AG04450 (cell line): ENCODE measurements at regions not wholly inside any gene's neighbourhood (a gene's known extent, or its start where the extent isn't known, plus 50 kb on each side); places are given as distances from the start of the nearest gene placed in this dataset.

Experiments
- CTCF ChIA-PET: fragments of 300-600, 350-600 bp; formaldehyde crosslinking; extraction: SDS; loops from one replicate; lab custom pipeline; 2022; ENCODE audit warnings: antibody characterized with exemption, inconsistent platforms; lab: Charles Lee
- POLR2A ChIA-PET: fragments of 350-600 bp; formaldehyde crosslinking; extraction: SDS; loops from one replicate; lab custom pipeline; 2021; ENCODE audit warnings: antibody characterized with exemption, inconsistent platforms; lab: Yijun Ruan, JAX
- DNase-seq: peaks from one replicate; pipeline ENCODE4 v3.0.0-alpha.2; 2011; ENCODE audit warnings: low read depth, low spot score
- H3K27ac ChIP-seq: one replicate; pipeline ENCODE4 v1.5.1; 2012; ENCODE audit warnings: low read depth, low read length, control low read depth
- H3K27me3 ChIP-seq: one replicate; pipeline ENCODE4 v1.6.0; 2012; ENCODE audit warnings: low read length; ENCODE audit not compliant: control insufficient read depth, insufficient read depth
- H3K4me3 ChIP-seq: 2 replicates; pipeline ENCODE4 v1.5.1; 2011; ENCODE audit warnings: mild to moderate bottlenecking, low read depth, low read length, control low read depth
- H3K9me3 ChIP-seq: 2 replicates; pipeline ENCODE4 v1.5.1; 2012; ENCODE audit warnings: low read length; ENCODE audit not compliant: control insufficient read depth, insufficient read depth
- CTCF ChIP-seq: IDR thresholded peaks from 2 replicates; pipeline ENCODE4 v1.5.1; 2011; ENCODE audit warnings: low read depth, low read length, control low read depth, inconsistent platforms

- H3K27me3 ChIP-seq = no peaks in the 10 kb centered on the region
- no peak for TF ChIP-seq CTCF
- CTCF ChIA-PET = interaction anchor here (0.6 kb wide), 1 partner anchor 427 kb away, joined by 3 read pairs; no protein-coding TSS in a partner anchor
- POLR2A ChIA-PET = no interaction called here
- no peak for DNase-seq
- H3K9me3 ChIP-seq = peaks cover 3% of the 10 kb centered on the region; the same call in 1 of the 2 replicates
- no peak overlapping the region for H3K27ac ChIP-seq
- H3K4me3 ChIP-seq = no peak overlapping the region
Measured at GRCh38 chr13:76293751-76294150, 592.5 kb downstream of the KCTD12 start.

GRCh38 chr13:76293346-76293745 lies 592.9 kb downstream of the KCTD12 start:
- H3K27ac ChIP-seq = no peak overlapping the region
- ChIA-PET POLR2A (no interaction called here), CTCF (interaction anchor here (0.6 kb wide), 1 partner anchor 427 kb away, joined by 3 read pairs; no protein-coding TSS in a partner anchor)
- peak; percentile 7 for DNase-seq
- H3K9me3 ChIP-seq = peaks cover 3% of the 10 kb centered on the region; the same call in 1 of the 2 replicates
- no peaks in the 10 kb centered on the region for H3K27me3 ChIP-seq
- no peak for TF ChIP-seq CTCF
- no peak overlapping the region for H3K4me3 ChIP-seq

GRCh38 chr13:76292726-76293125 lies 593.5 kb downstream of the KCTD12 start:
- no peak for TF ChIP-seq CTCF
- Histone ChIP-seq H3K27me3 (no peaks in the 10 kb centered on the region), H3K4me3 (no peak overlapping the region), H3K9me3 (peaks cover 3% of the 10 kb centered on the region; the same call in 1 of the 2 replicates), H3K27ac (no peak overlapping the region)
- DNase-seq = no peak
- CTCF ChIA-PET = no interaction called here
- POLR2A ChIA-PET = no interaction called here

GRCh38 chr13:76292031-76292430 lies 594.2 kb downstream of the KCTD12 start:
- Histone ChIP-seq H3K4me3 (no peak overlapping the region), H3K9me3 (peaks cover 3% of the 10 kb centered on the region; the same call in 1 of the 2 replicates), H3K27ac (no peak overlapping the region), H3K27me3 (no peaks in the 10 kb centered on the region)
- no peak for DNase-seq
- TF ChIP-seq CTCF = no peak
- ChIA-PET CTCF (no interaction called here), POLR2A (no interaction called here)

GRCh38 chr13:76289558-76289957 lies 596.6 kb downstream of the KCTD12 start:
- DNase-seq = no peak
- TF ChIP-seq CTCF = no peak
- H3K4me3 ChIP-seq = no peak overlapping the region
- ChIA-PET POLR2A (no interaction called here), CTCF (interaction anchor here (0.5 kb wide), 1 partner anchor 24 kb away, joined by 3 read pairs; no protein-coding TSS in a partner anchor)
- no peaks in the 10 kb centered on the region; the same call in 1 of the 2 replicates for H3K9me3 ChIP-seq
- H3K27me3 ChIP-seq = no peaks in the 10 kb centered on the region
- no peak overlapping the region for H3K27ac ChIP-seq
